WI38 (cell line): ENCODE measurements at regions not wholly inside any gene's neighbourhood (a gene's known extent, or its start where the extent isn't known, plus 50 kb on each side); places are given as distances from the start of the nearest gene placed in this dataset.
A peak's percentile ranks its signal among the peaks of the same experiment; 100 is the strongest.

ENCODE experiments used
- H3K4me3 ChIP-seq: 2 replicates; pipeline ENCODE4 v1.5.1; 2011; ENCODE audit warnings: low read depth, mild to moderate bottlenecking, control low read depth, low read length
- CTCF ChIP-seq: IDR thresholded peaks from 2 replicates; pipeline ENCODE4 v1.5.1; 2012; ENCODE audit warnings: low read depth, mild to moderate bottlenecking, control low read depth, low read length

- TF ChIP-seq CTCF: no peak
Observed at GRCh38 chr11:113538451-113539412, 63.5 kb upstream of the DRD2 start.

DNA sequence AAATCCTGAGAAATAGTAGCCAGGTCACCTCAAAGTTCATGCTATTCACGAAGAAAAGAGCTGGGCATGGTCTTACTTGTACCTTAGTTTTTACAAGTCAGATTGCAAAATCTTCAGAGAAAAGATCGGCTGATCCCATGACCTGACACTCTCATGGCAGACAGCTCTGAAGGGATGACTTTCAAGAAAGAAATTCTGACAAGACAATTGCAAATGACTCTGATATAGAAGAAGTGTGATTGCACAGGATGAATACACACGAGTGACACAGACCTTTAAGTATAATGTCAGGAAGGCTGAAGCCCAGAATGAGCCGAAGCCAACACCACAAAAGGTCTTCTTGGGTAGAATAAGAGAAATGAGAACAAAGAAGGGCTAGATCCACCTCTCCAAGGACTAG is 59.4 kb upstream of the DRD2 start:
- no peak for TF ChIP-seq CTCF
- no peak overlapping the region for H3K4me3 ChIP-seq

More at GRCh38 chr11:113538451-113539412, 63.5 kb upstream of the DRD2 start:
- no peak overlapping the region for H3K4me3 ChIP-seq

DNA sequence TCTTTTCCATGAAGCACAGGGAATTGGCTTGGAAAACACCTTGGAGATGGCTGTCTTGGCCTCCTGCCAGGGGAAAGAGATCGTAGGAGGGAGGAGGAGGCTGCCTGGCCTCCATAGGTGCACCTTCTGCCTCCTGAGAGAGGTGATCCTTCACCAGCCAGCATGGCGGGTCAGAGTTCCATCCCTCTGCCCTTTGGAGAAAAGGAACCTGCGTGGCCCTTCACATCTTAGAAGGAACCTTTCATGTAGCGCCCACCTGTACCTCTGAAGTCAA is 58.2 kb upstream of the DRD2 start:
- no peak overlapping the region for H3K4me3 ChIP-seq
- TF ChIP-seq CTCF: no peak

GRCh38 chr11:113532697-113533424 is 57.7 kb upstream of the DRD2 start:
- TF ChIP-seq CTCF: peak; percentile 94
- H3K4me3 ChIP-seq: no peak overlapping the region

- no peak overlapping the region for H3K4me3 ChIP-seq
- TF ChIP-seq CTCF: no peak
Observed at GRCh38 chr11:113531575-113532451, 56.6 kb upstream of the DRD2 start.

DNA sequence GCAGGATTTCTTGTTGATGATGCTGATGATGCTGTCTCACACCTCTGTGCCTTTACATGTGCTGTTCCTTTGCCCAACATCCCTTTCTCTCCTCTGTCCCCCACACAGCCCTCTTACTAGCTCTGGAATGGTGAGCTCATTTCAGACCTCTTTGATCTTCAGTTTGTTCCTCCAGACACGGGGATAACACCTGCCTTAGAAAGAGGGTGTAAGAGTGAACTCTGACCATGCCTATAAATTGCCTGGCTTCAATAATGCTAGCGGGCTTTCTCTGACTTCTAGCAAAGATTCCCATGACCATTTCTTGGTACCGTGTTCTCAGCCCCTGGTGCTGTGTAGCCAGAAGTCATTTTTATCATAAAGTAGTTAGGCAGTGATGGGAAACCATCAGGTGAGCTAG is 55.9 kb upstream of the DRD2 start:
- no peak overlapping the region for H3K4me3 ChIP-seq
- no peak for TF ChIP-seq CTCF
